IMR-90 (cell line): ENCODE measurements at regions not wholly inside any gene's neighbourhood (a gene's known extent, or its start where the extent isn't known, plus 50 kb on each side); places are given as distances from the start of the nearest gene placed in this dataset.

Experiments used
- CEBPB ChIP-seq: IDR thresholded peaks from 2 replicates; pipeline ENCODE4 v1.6.1; 2012; ENCODE audit warnings: low read depth, low read length, improper control_type of control experiment
- CHD1 ChIP-seq: IDR thresholded peaks from 2 replicates; pipeline ENCODE4 v1.6.1; 2012; ENCODE audit warnings: low read depth, low read length, improper control_type of control experiment
- MAFK ChIP-seq: IDR thresholded peaks from 2 replicates; pipeline ENCODE4 v1.6.1; 2012; ENCODE audit warnings: low read depth, low read length, improper control_type of control experiment
- MAZ ChIP-seq: IDR thresholded peaks from 2 replicates; pipeline ENCODE4 v1.6.1; 2012; ENCODE audit warnings: low read depth, mild to moderate bottlenecking, low read length, improper control_type of control experiment, moderate library complexity, borderline replicate concordance
- MXI1 ChIP-seq: IDR thresholded peaks from 2 replicates; pipeline ENCODE4 v1.6.1; 2012; ENCODE audit warnings: low read depth, mild to moderate bottlenecking, low read length, moderate library complexity, borderline replicate concordance
- POLR2A ChIP-seq: IDR thresholded peaks from 2 replicates; pipeline ENCODE4 v1.6.1; 2012; ENCODE audit warnings: mild to moderate bottlenecking, low read depth, low read length
- RAD21 ChIP-seq: IDR thresholded peaks from 2 replicates; pipeline ENCODE4 v1.6.1; 2012; ENCODE audit warnings: low read length, improper control_type of control experiment
- RCOR1 ChIP-seq: IDR thresholded peaks from 2 replicates; pipeline ENCODE4 v1.6.1; 2012; ENCODE audit warnings: mild to moderate bottlenecking, low read length, improper control_type of control experiment; ENCODE audit not compliant: insufficient replicate concordance
- RFX5 ChIP-seq: IDR thresholded peaks from 2 replicates; pipeline ENCODE4 v1.8.0; 2012; ENCODE audit warnings: low read depth, mild to moderate bottlenecking, low read length, moderate library complexity
- SMC3 ChIP-seq: fragments of 150-350 bp; IDR thresholded peaks from 2 replicates; pipeline ENCODE4 v1.6.1; 2016; ENCODE audit warnings: low read depth, mild to moderate bottlenecking, antibody characterized with exemption, low read length, moderate library complexity
- TF ChIP-seq, protein P1 (sequence below): conservative IDR thresholded peaks from 2 replicates; pipeline ENCODE4 v1.5.1; 2012; ENCODE audit warnings: mild to moderate bottlenecking, low read depth, low read length, improper control_type of control experiment
- TF ChIP-seq, protein P2 (sequence below): fragments of 150-350 bp; IDR thresholded peaks from 2 replicates; pipeline ENCODE4 v1.6.1; 2016; ENCODE audit warnings: low read depth, mild to moderate bottlenecking, low read length, moderate library complexity, borderline replicate concordance
- TF ChIP-seq, protein P3 (sequence below): fragments of 150-350 bp; IDR thresholded peaks from 2 replicates; pipeline ENCODE4 v1.6.1; 2017; ENCODE audit warnings: mild to moderate bottlenecking, antibody characterized with exemption, low read length, low read depth

DNA sequence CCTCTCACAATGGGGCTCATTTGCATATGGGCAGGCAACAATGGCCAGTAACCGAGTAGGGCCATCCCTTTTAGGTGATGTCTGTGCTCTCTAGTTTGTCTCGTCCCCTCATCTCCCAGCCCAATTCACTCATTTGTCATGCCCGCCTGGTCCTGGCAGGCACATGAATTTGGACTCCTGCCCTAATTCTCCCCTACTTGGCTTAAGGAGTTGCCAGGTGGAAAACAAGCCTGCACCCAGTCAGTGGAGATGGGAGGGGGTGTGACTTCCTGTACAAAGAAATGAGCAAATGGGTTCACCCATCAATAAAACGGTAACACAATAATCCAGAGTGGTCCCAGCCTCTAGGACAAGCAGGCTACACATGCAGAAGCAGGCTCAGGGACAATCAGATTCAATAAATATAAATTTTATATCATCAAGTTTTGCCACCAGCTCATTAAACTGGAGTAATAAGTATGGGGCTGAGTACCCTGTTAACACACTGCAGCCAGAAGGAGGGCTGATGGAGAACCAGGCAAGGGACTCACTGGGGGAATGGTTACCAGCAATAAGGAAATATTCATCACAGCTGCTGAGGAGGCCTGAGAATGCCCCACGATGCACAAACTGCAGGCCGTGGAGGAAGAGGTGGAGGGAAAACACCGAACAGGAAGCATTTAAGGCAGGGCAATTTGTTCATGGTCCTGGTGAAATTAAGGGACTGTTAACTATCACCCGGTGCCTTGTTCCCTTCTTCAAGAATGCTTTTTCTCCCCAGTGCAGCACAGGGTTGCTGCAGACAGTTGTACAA lies 84.4 kb upstream of the GPRC5B start:
- TF ChIP-seq, protein P1, sequence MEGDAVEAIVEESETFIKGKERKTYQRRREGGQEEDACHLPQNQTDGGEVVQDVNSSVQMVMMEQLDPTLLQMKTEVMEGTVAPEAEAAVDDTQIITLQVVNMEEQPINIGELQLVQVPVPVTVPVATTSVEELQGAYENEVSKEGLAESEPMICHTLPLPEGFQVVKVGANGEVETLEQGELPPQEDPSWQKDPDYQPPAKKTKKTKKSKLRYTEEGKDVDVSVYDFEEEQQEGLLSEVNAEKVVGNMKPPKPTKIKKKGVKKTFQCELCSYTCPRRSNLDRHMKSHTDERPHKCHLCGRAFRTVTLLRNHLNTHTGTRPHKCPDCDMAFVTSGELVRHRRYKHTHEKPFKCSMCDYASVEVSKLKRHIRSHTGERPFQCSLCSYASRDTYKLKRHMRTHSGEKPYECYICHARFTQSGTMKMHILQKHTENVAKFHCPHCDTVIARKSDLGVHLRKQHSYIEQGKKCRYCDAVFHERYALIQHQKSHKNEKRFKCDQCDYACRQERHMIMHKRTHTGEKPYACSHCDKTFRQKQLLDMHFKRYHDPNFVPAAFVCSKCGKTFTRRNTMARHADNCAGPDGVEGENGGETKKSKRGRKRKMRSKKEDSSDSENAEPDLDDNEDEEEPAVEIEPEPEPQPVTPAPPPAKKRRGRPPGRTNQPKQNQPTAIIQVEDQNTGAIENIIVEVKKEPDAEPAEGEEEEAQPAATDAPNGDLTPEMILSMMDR: no peak
- TF ChIP-seq MXI1 (no peak), POLR2A (no peak), MAFK (no peak), RCOR1 (no peak), CHD1 (no peak), RAD21 (no peak), SMC3 (no peak), CEBPB (no peak), RFX5 (no peak), MAZ (no peak)
- TF ChIP-seq, protein P2, sequence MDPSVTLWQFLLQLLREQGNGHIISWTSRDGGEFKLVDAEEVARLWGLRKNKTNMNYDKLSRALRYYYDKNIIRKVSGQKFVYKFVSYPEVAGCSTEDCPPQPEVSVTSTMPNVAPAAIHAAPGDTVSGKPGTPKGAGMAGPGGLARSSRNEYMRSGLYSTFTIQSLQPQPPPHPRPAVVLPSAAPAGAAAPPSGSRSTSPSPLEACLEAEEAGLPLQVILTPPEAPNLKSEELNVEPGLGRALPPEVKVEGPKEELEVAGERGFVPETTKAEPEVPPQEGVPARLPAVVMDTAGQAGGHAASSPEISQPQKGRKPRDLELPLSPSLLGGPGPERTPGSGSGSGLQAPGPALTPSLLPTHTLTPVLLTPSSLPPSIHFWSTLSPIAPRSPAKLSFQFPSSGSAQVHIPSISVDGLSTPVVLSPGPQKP: no peak
- TF ChIP-seq, protein P3, sequence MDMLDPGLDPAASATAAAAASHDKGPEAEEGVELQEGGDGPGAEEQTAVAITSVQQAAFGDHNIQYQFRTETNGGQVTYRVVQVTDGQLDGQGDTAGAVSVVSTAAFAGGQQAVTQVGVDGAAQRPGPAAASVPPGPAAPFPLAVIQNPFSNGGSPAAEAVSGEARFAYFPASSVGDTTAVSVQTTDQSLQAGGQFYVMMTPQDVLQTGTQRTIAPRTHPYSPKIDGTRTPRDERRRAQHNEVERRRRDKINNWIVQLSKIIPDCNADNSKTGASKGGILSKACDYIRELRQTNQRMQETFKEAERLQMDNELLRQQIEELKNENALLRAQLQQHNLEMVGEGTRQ: no peak
